ENCODE measurements at regions not wholly inside any gene's neighbourhood (a gene's known extent, or its start where the extent isn't known, plus 50 kb on each side); places are given as distances from the start of the nearest gene placed in this dataset.

DNA sequence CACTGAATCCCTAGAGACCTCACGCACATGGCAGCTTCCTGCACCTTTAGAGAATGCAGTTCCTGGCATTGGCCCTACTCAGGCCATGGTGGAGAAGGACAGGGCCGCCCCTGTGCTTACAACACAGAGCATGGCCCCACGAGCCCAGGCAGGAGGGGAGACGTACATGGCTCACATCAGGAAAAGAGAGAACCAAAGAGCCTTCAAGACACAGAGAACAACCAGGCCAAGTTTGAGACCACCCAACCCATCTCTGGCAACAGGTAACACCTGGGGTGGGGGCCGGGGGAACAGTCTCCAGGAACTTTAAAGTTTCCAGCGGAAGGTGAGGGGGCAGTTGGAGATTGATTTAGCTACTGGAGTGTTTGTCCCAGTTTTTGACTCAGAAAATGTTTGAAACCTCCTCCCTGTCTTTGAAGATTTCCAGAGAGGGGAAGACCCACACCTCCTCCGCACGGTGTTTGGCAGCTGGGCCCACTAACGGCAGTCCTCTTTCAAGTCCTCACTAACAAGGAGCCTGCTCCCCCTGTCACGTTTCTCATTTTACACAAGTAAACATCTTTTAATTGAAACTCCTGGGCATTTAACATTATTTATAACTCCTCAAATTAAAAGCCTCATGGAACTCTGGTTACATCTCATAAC is 1423.8 kb downstream of the TBC1D22A start:
- no peaks in the 10 kb centered on the region for H3K27me3 ChIP-seq (ENCODE audit: insufficient read depth)
- H3F3A ChIP-seq (replicated peaks; ENCODE audit: low read depth), result no peaks in the 10 kb centered on the region
- H3K4me1 ChIP-seq (ENCODE audit: insufficient read depth), result no peaks in the 10 kb centered on the region
- no peaks in the 10 kb centered on the region for H3K9me2 ChIP-seq (ENCODE audit: insufficient read depth)
- H3K27me3 Mint-ChIP-seq (ENCODE audit: insufficient read depth, low read depth, poor library complexity), result peaks cover 3% of the 10 kb centered on the region
- H3K79me2 ChIP-seq (replicated peaks; ENCODE audit: insufficient read depth), result no peaks in the 10 kb centered on the region
- no peak overlapping the region for H3K4me2 ChIP-seq
- H3K27ac Mint-ChIP-seq, result no peak overlapping the region
- H3K9me3 Mint-ChIP-seq, result peaks cover 15% of the 10 kb centered on the region
- H4K20me1 ChIP-seq (replicated peaks; ENCODE audit: insufficient read depth), result no peaks in the 10 kb centered on the region
- H3K27ac ChIP-seq (ENCODE audit: low read depth), result no peak overlapping the region
- H3K4me3 Mint-ChIP-seq, result no peak overlapping the region
- DNase-seq (ENCODE audit: low spot score) (no peak), ATAC-seq (no peak)
- H3K36me3 ChIP-seq (ENCODE audit: insufficient read depth), result no peaks in the 10 kb centered on the region; the same call in 1 of the 2 replicates
- TF ChIP-seq, protein P1, sequence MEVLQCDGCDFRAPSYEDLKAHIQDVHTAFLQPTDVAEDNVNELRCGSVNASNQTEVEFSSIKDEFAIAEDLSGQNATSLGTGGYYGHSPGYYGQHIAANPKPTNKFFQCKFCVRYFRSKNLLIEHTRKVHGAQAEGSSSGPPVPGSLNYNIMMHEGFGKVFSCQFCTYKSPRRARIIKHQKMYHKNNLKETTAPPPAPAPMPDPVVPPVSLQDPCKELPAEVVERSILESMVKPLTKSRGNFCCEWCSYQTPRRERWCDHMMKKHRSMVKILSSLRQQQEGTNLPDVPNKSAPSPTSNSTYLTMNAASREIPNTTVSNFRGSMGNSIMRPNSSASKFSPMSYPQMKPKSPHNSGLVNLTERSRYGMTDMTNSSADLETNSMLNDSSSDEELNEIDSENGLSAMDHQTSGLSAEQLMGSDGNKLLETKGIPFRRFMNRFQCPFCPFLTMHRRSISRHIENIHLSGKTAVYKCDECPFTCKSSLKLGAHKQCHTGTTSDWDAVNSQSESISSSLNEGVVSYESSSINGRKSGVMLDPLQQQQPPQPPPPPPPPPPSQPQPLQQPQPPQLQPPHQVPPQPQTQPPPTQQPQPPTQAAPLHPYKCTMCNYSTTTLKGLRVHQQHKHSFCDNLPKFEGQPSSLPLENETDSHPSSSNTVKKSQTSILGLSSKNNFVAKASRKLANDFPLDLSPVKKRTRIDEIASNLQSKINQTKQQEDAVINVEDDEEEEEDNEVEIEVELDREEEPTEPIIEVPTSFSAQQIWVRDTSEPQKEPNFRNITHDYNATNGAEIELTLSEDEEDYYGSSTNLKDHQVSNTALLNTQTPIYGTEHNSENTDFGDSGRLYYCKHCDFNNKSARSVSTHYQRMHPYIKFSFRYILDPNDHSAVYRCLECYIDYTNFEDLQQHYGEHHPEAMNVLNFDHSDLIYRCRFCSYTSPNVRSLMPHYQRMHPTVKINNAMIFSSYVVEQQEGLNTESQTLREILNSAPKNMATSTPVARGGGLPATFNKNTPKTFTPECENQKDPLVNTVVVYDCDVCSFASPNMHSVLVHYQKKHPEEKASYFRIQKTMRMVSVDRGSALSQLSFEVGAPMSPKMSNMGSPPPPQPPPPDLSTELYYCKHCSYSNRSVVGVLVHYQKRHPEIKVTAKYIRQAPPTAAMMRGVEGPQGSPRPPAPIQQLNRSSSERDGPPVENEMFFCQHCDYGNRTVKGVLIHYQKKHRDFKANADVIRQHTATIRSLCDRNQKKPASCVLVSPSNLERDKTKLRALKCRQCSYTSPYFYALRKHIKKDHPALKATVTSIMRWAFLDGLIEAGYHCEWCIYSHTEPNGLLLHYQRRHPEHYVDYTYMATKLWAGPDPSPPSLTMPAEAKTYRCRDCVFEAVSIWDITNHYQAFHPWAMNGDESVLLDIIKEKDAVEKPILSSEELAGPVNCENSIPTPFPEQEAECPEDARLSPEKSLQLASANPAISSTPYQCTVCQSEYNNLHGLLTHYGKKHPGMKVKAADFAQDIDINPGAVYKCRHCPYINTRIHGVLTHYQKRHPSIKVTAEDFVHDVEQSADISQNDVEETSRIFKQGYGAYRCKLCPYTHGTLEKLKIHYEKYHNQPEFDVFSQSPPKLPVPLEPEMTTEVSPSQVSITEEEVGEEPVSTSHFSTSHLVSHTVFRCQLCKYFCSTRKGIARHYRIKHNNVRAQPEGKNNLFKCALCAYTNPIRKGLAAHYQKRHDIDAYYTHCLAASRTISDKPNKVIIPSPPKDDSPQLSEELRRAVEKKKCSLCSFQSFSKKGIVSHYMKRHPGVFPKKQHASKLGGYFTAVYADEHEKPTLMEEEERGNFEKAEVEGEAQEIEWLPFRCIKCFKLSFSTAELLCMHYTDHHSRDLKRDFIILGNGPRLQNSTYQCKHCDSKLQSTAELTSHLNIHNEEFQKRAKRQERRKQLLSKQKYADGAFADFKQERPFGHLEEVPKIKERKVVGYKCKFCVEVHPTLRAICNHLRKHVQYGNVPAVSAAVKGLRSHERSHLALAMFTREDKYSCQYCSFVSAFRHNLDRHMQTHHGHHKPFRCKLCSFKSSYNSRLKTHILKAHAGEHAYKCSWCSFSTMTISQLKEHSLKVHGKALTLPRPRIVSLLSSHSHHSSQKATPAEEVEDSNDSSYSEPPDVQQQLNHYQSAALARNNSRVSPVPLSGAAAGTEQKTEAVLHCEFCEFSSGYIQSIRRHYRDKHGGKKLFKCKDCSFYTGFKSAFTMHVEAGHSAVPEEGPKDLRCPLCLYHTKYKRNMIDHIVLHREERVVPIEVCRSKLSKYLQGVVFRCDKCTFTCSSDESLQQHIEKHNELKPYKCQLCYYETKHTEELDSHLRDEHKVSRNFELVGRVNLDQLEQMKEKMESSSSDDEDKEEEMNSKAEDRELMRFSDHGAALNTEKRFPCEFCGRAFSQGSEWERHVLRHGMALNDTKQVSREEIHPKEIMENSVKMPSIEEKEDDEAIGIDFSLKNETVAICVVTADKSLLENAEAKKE (CRISPR knock-in tag; IDR thresholded peaks at IDR 0.05), result no peak
- TF ChIP-seq POLR2AphosphoS5 (IDR thresholded peaks at IDR 0.05; ENCODE audit: low read depth) (no peak), EZH2 (IDR thresholded peaks at IDR 0.05; ENCODE audit: low read depth, unreplicated experiment) (no peak), CREB1 (CRISPR knock-in tag; IDR thresholded peaks at IDR 0.05; ENCODE audit: low read depth) (no peak), JUNB (IDR thresholded peaks at IDR 0.05; ENCODE audit: unreplicated experiment) (no peak), STAT1 (IDR thresholded peaks at IDR 0.05; ENCODE audit: unreplicated experiment) (no peak), NANOG (IDR thresholded peaks at IDR 0.05; ENCODE audit: borderline replicate concordance) (no peak), ZNF331 (CRISPR knock-in tag; IDR thresholded peaks at IDR 0.05; ENCODE audit: low read depth) (no peak), ZNF114 (CRISPR knock-in tag; IDR thresholded peaks at IDR 0.05) (no peak), EZH2phosphoT487 (IDR thresholded peaks at IDR 0.05; ENCODE audit: unreplicated experiment) (no peak)
- TF ChIP-seq, protein P2, sequence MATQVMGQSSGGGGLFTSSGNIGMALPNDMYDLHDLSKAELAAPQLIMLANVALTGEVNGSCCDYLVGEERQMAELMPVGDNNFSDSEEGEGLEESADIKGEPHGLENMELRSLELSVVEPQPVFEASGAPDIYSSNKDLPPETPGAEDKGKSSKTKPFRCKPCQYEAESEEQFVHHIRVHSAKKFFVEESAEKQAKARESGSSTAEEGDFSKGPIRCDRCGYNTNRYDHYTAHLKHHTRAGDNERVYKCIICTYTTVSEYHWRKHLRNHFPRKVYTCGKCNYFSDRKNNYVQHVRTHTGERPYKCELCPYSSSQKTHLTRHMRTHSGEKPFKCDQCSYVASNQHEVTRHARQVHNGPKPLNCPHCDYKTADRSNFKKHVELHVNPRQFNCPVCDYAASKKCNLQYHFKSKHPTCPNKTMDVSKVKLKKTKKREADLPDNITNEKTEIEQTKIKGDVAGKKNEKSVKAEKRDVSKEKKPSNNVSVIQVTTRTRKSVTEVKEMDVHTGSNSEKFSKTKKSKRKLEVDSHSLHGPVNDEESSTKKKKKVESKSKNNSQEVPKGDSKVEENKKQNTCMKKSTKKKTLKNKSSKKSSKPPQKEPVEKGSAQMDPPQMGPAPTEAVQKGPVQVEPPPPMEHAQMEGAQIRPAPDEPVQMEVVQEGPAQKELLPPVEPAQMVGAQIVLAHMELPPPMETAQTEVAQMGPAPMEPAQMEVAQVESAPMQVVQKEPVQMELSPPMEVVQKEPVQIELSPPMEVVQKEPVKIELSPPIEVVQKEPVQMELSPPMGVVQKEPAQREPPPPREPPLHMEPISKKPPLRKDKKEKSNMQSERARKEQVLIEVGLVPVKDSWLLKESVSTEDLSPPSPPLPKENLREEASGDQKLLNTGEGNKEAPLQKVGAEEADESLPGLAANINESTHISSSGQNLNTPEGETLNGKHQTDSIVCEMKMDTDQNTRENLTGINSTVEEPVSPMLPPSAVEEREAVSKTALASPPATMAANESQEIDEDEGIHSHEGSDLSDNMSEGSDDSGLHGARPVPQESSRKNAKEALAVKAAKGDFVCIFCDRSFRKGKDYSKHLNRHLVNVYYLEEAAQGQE (IDR thresholded peaks at IDR 0.05; ENCODE audit: unreplicated experiment), result no peak
- TF ChIP-seq, protein P3, sequence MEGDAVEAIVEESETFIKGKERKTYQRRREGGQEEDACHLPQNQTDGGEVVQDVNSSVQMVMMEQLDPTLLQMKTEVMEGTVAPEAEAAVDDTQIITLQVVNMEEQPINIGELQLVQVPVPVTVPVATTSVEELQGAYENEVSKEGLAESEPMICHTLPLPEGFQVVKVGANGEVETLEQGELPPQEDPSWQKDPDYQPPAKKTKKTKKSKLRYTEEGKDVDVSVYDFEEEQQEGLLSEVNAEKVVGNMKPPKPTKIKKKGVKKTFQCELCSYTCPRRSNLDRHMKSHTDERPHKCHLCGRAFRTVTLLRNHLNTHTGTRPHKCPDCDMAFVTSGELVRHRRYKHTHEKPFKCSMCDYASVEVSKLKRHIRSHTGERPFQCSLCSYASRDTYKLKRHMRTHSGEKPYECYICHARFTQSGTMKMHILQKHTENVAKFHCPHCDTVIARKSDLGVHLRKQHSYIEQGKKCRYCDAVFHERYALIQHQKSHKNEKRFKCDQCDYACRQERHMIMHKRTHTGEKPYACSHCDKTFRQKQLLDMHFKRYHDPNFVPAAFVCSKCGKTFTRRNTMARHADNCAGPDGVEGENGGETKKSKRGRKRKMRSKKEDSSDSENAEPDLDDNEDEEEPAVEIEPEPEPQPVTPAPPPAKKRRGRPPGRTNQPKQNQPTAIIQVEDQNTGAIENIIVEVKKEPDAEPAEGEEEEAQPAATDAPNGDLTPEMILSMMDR (conservative IDR thresholded peaks at IDR 0.05; ENCODE audit: low read depth in 2 of 2), result no peak
- TF ChIP-seq, protein P4, sequence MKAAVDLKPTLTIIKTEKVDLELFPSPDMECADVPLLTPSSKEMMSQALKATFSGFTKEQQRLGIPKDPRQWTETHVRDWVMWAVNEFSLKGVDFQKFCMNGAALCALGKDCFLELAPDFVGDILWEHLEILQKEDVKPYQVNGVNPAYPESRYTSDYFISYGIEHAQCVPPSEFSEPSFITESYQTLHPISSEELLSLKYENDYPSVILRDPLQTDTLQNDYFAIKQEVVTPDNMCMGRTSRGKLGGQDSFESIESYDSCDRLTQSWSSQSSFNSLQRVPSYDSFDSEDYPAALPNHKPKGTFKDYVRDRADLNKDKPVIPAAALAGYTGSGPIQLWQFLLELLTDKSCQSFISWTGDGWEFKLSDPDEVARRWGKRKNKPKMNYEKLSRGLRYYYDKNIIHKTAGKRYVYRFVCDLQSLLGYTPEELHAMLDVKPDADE (IDR thresholded peaks at IDR 0.05), result no peak
- no peak overlapping the region for H2AFZ ChIP-seq
- H3K4me1 Mint-ChIP-seq, result peaks cover 10% of the 10 kb centered on the region
- H3K4me3 ChIP-seq, result no peak overlapping the region
- peaks cover 7% of the 10 kb centered on the region for H3K36me3 Mint-ChIP-seq (ENCODE audit: low read depth)

Measured in GM23338 (cell line).